Fibroblast of lung (primary cell): ENCODE measurements at regions not wholly inside any gene's neighbourhood (a gene's known extent, or its start where the extent isn't known, plus 50 kb on each side); places are given as distances from the start of the nearest gene placed in this dataset.

Experiments
- CTCF ChIP-seq, 2 donors: IDR thresholded peaks in 1 of 2; conservative IDR thresholded peaks in 1 of 2; 1 replicate in 1 of 2; 2 replicates in 1 of 2; pipeline ENCODE4 v1.5.1; 2011 to 2012; ENCODE audit warnings: low read length in 2 of 2, control low read depth in 1 of 2, inconsistent platforms in 1 of 2, low read depth in 1 of 2, mild to moderate bottlenecking in 1 of 2
- EZH2 ChIP-seq: IDR thresholded peaks from 2 replicates; pipeline ENCODE4 v1.5.1; 2012; ENCODE audit warnings: low read length, control low read depth, mild to moderate bottlenecking; ENCODE audit errors: missing control alignments

- TF ChIP-seq CTCF (conservative IDR thresholded peaks at IDR 0.05 in 1 of 2, IDR thresholded peaks at IDR 0.05 in 1 of 2; ENCODE audit: low read depth in 1 of 2, low read length in 2 of 2) = no peak
- TF ChIP-seq EZH2 = no peak
Measured at GRCh38 chr15:61387675-61388074, 158.6 kb upstream of the RORA start.
